ENCODE measurements at regions not wholly inside any gene's neighbourhood (a gene's known extent, or its start where the extent isn't known, plus 50 kb on each side); places are given as distances from the start of the nearest gene placed in this dataset.

GRCh38 chr4:151472711-151473110 is 63.7 kb downstream of the FHIP1A start:
- CTCF ChIA-PET (ENCODE audit: low intra/inter-chr PET ratio, low total read pairs), result no interaction called here
- Histone ChIP-seq H3K27ac (ENCODE audit: extremely low read length, insufficient read depth, low read length) (no peak overlapping the region), H3K4me2 (ENCODE audit: low read depth, low read length) (no peak overlapping the region), H2AFZ (ENCODE audit: low read length) (no peak overlapping the region), H3K4me1 (ENCODE audit: insufficient read depth, low read length) (peaks cover 27% of the 10 kb centered on the region), H3K9ac (ENCODE audit: insufficient read depth, low read depth, low read length) (no peak overlapping the region), H4K20me1 (ENCODE audit: insufficient read depth, low read length) (no peaks in the 10 kb centered on the region), H3K4me3 (replicated peaks in 1 of 3; ENCODE audit: insufficient read depth in 1 of 3, low read depth in 2 of 3, low read length in 3 of 3) (no peak overlapping the region), H3K36me3 (replicated peaks in 1 of 2; ENCODE audit: control insufficient read depth in 1 of 2, insufficient read depth in 2 of 2, low read length in 2 of 2) (no peaks in the 10 kb centered on the region), H3K79me2 (ENCODE audit: insufficient read depth, low read length) (no peaks in the 10 kb centered on the region), H3K27me3 (ENCODE audit: control insufficient read depth in 1 of 2, insufficient read depth in 2 of 2, low read length in 2 of 2) (no peaks in the 10 kb centered on the region), H3K9me3 (ENCODE audit: low read length) (no peaks in the 10 kb centered on the region)
- 61% methylated on average over 1 of the region's 1 CpG for WGBS (ENCODE audit: low lambda C conversion rate)
- FAIRE-seq, result no peak
- TF ChIP-seq ZNF136 (CRISPR knock-in tag; IDR thresholded peaks at IDR 0.05; ENCODE audit: low read depth) (no peak), JUND (CRISPR knock-in tag; IDR thresholded peaks at IDR 0.05) (no peak)
- in situ Hi-C loops (cut with HindIII; ENCODE audit: extremely low pct_ligation_motif_present, low pct_unique_long_range_greater_than_20kb), result no loop called here
- no peak for ATAC-seq
- intact Hi-C loops (cut with micrococcal nuclease; ENCODE audit: unreplicated experiment), result no loop called here
- POLR2A ChIA-PET, result no interaction called here
- no peak for DNase-seq (ENCODE audit: low spot score)
- no TSS peak for BruUV-seq (replicated peaks)

- no peak overlapping the region for H2AFZ ChIP-seq (ENCODE audit: low read length)
- no TSS peak for BruUV-seq (replicated peaks)
- H3K79me2 ChIP-seq (ENCODE audit: insufficient read depth, low read length), result no peaks in the 10 kb centered on the region
- no peaks in the 10 kb centered on the region for H3K36me3 ChIP-seq (replicated peaks in 1 of 2; ENCODE audit: control insufficient read depth in 1 of 2, insufficient read depth in 2 of 2, low read length in 2 of 2)
- peaks cover 27% of the 10 kb centered on the region for H3K4me1 ChIP-seq (ENCODE audit: insufficient read depth, low read length)
- in situ Hi-C loops (cut with HindIII; ENCODE audit: extremely low pct_ligation_motif_present, low pct_unique_long_range_greater_than_20kb), result no loop called here
- ATAC-seq, result no peak
- no peaks in the 10 kb centered on the region for H3K9me3 ChIP-seq (ENCODE audit: low read length)
- H3K4me3 ChIP-seq (replicated peaks in 1 of 3; ENCODE audit: insufficient read depth in 1 of 3, low read depth in 2 of 3, low read length in 3 of 3), result no peak overlapping the region
- TF ChIP-seq ZNF776 (CRISPR knock-in tag; IDR thresholded peaks at IDR 0.05) (no peak), ATF1 (CRISPR knock-in tag; IDR thresholded peaks at IDR 0.05) (no peak), DPF2 (CRISPR knock-in tag; IDR thresholded peaks at IDR 0.05; ENCODE audit: borderline replicate concordance, low read depth) (no peak), KLF16 (CRISPR knock-in tag; IDR thresholded peaks at IDR 0.05) (no peak), ZNF772 (CRISPR knock-in tag; IDR thresholded peaks at IDR 0.05) (no peak), ZFP36L1 (CRISPR knock-in tag; IDR thresholded peaks at IDR 0.05) (no peak), PLSCR1 (CRISPR knock-in tag; IDR thresholded peaks at IDR 0.05; ENCODE audit: borderline replicate concordance) (no peak)
- ChIA-PET CTCF (ENCODE audit: low intra/inter-chr PET ratio, low total read pairs) (no interaction called here), POLR2A (no interaction called here)
- no peak overlapping the region for H3K4me2 ChIP-seq (ENCODE audit: low read depth, low read length)
- H3K27me3 ChIP-seq (ENCODE audit: control insufficient read depth in 1 of 2, insufficient read depth in 2 of 2, low read length in 2 of 2), result no peaks in the 10 kb centered on the region
- FAIRE-seq, result no peak
- no peak overlapping the region for H3K27ac ChIP-seq (ENCODE audit: extremely low read length, insufficient read depth, low read length)
- no peaks in the 10 kb centered on the region for H4K20me1 ChIP-seq (ENCODE audit: insufficient read depth, low read length)
- intact Hi-C loops (cut with micrococcal nuclease; ENCODE audit: unreplicated experiment), result no loop called here
- H3K9ac ChIP-seq (ENCODE audit: insufficient read depth, low read depth, low read length), result no peak overlapping the region
- DNase-seq (ENCODE audit: low spot score), result no peak
Observed at GRCh38 chr4:151473521-151474097, 64.6 kb downstream of the FHIP1A start.
